Heart right ventricle (tissue), 16 donors: ENCODE measurements at regions not wholly inside any gene's neighbourhood (a gene's known extent, or its start where the extent isn't known, plus 50 kb on each side); places are given as distances from the start of the nearest gene placed in this dataset.

ENCODE experiments used
- ATAC-seq, 8 donors: fragments of 200-7000 bp; cut with Tn5 transposase; one replicate each; pipeline ENCODE4 v1.9.1; 2020; ENCODE audit warnings: mild to moderate bottlenecking in 8 of 8, moderate library complexity in 8 of 8, moderate number of reproducible peaks in 1 of 8
- DNase-seq, 2 donors: peaks; one replicate each; pipeline ENCODE4 v3.0.0-alpha.2; 2020
- H3K27ac ChIP-seq, 10 donors: fragments of 200-600 bp; sonication (generic) in 2 of 10; one replicate each; pipeline versions ENCODE4 v1.5.0 to v1.8.0; 2020 to 2022; ENCODE audit warnings: mild to moderate bottlenecking in 3 of 10
- H3K27me3 ChIP-seq, 7 donors: fragments of 200-600 bp; one replicate each; pipeline ENCODE4 v1.8.0; 2021 to 2022; ENCODE audit warnings: mild to moderate bottlenecking in 2 of 7
- H3K36me3 ChIP-seq, 9 donors: fragments of 200-600 bp; sonication (generic) in 1 of 9; one replicate each; pipeline versions ENCODE4 v1.5.0 to v1.8.0; 2020 to 2022; ENCODE audit warnings: mild to moderate bottlenecking in 2 of 9
- H3K4me1 ChIP-seq, 9 donors: fragments of 200-600 bp; sonication (generic) in 1 of 9; one replicate each; pipeline versions ENCODE4 v1.5.0 to v1.8.0; 2020 to 2022; ENCODE audit warnings: mild to moderate bottlenecking in 4 of 9
- H3K4me3 ChIP-seq, 10 donors: fragments of 200-600 bp; sonication (generic) in 2 of 10; one replicate each; pipeline versions ENCODE4 v1.5.0 to v1.8.0; 2020 to 2022; ENCODE audit warnings: mild to moderate bottlenecking in 7 of 10, moderate library complexity in 2 of 10
- H3K9me3 ChIP-seq, 11 donors: fragments of 200-600 bp in 10 of 11; sonication (generic) in 2 of 11; one replicate each; pipeline versions ENCODE4 v1.5.0 to v1.8.0; 2013 to 2022; ENCODE audit warnings: mild to moderate bottlenecking in 2 of 11, control low read depth in 1 of 11, moderate library complexity in 1 of 11
- CTCF ChIP-seq, 9 donors: fragments of 200-600 bp; sonication (generic) in 2 of 9; IDR thresholded peaks; one replicate each; pipeline versions ENCODE4 v1.5.0 to v1.8.0; 2021 to 2022; ENCODE audit warnings: antibody characterized with exemption in 9 of 9, mild to moderate bottlenecking in 5 of 9, moderate library complexity in 1 of 9
- WGBS, 2 donors: extraction: QIAGEN DNeasy Blood & Tissue Kit; methylation state at CpG; one replicate each; pipeline ENCODE4 v1.1.7; 2013; ENCODE audit warnings: inconsistent platforms in 1 of 2; 5-methylcytosine and 5-hydroxymethylcytosine counted together
- intact Hi-C, 10 donors: fragments of 100-400 bp; cut with DNase I; formaldehyde crosslinking; loops; one replicate each; pipeline versions ENCODE4 v1.11.1 to v1.14.2; 2022
- donor health status: Arrhythmogenic right ventricular cardiomyopathy.
- donor health status: ischemic (EF 13 %, LVEDD 7.1; RV severe dilation, severe dysfunction).
- donor health status: healthy with polysubstance abuse.
- donor health status: DM: no; HTN: yes; CAD: no.
- donor health status: DM: no; HTN: no; CAD: no.
- donor health status: ischemic (EF 25% LVEDD 6.9; RV normal size, moderate dysfunction).
- donor health status: ischemic (EF 25% LVEDD 5.7; RV mildly dilated, moderate dysfunction).
- donor health status: healthy.
- donor health status: DM: yes; HTN: yes; CAD: no.
- donor health status: Ischemic cardiomyopathy.
- donor health status: ischemic (EF 35%, LVEDD 5.7; RV mildly dilated, moderate dysfunction).
- donor health status: nonischemic (EF 11% LVEDD 7.7; RV severe dilation, severe dysfunction).
- donor health status: DM: yes; HTN: yes; CAD: no.
- donor health status: PGD.
- donor health status: ischemic (EF 29% LVEDD 5.4; RV normal size, mild dysfunction).
- donor health status: nonischemic (EF 23%, LVEDD 6.1; RV moderate dilation, normal function).

DNA sequence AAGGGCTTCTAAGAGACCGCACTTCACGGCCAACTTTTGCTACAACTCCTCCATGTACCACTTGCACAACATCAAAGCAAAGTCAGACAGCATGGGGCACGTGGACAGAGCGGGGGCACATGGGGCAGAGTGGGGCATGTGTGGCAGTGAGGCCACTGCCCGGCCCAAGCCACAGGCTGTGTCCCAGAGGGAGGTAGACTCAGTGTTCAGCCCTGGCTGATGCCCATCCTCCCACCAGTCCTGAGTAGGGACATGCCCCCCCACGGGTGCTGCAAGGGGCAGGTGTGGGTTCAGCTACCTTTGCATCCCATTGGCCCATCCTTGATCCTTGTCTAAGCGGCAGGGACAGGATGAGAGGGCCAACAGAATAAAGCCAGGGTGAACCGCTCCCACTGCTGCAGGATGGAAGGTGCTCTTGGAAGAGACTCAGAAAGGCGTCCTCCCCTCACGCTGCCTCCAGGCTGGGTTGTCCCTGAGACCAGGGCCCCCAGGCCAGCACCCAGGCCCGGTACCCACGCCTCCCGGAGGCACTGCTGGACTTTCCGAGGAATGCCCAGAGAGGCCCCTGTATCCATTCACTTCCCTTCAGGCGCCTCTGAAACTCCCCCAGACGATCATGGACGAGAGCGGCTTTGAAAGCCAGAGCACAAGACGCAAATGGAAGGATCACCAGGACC is 218.2 kb downstream of the NDUFA10 start:
- Histone ChIP-seq H3K27me3 (peaks cover 0 to 61% (median 32%) of the 10 kb centered on the region in 7 donors), H3K27ac (no peak overlapping the region), H3K9me3 (no peaks in the 10 kb centered on the region), H3K4me1 (peaks cover 0 to 4% (median 0%) of the 10 kb centered on the region in 9 donors), H3K4me3 (no peak overlapping the region), H3K36me3 (no peaks in the 10 kb centered on the region)
- WGBS, 2 donors = 86 to 92% methylated on average over 19 of the region's 19 CpGs
- intact Hi-C loops = no loop called here
- no peak for TF ChIP-seq CTCF (IDR thresholded peaks at IDR 0.05)
- ATAC-seq (no peak), DNase-seq (no peak)

DNA sequence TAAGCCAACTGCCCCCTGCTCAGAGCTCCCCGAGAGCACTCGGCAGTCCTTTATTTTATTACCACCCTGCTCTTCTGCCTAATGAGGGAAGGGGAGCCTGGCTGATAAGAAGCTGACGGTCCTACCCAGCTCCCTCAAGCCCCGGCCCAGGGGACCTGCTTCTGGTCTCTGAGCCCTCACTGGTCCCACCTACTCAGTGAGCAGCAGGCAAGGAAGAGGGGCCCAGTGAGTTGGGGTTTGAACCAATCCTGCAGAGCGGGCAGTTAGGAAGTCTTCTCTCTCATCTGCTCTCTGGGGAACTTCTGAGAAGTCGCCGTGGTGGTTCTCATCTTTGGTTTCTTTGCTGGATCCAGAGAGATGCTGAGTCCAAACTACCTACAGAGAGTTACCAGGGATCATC is 218.9 kb downstream of the NDUFA10 start:
- ATAC-seq (no peak), DNase-seq (no peak)
- no peak for TF ChIP-seq CTCF (IDR thresholded peaks at IDR 0.05)
- Histone ChIP-seq H3K27ac (no peak overlapping the region), H3K4me3 (no peak overlapping the region), H3K9me3 (no peaks in the 10 kb centered on the region), H3K27me3 (peaks cover 0 to 64% (median 36%) of the 10 kb centered on the region in 7 donors), H3K4me1 (no peaks in the 10 kb centered on the region), H3K36me3 (no peaks in the 10 kb centered on the region)
- WGBS, 2 donors = 80 to 82% methylated on average over 7 of the region's 7 CpGs
- intact Hi-C loops = no loop called here

DNA sequence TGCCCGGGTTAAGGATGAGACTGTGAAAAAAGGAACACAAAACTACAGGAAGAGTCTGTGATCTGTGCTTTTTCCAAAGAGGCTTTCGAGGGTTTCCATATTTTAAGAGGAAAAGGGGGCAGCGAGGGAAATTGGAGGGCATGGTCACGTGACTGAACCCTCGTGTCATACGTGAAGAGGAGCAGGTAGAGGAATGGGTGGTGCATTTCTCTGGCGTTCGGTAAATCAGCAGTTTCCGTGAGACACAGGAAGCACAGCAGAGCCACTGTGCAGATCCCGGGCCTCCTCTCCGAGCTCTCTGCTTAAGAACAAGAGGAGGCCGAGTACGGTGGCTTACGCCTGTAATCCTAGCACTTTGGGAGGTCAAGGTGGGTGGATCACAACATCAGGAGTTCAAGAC is 219.7 kb downstream of the NDUFA10 start:
- H3K9me3 ChIP-seq = peaks cover 0 to 5% (median 0%) of the 10 kb centered on the region in 11 donors
- WGBS, 2 donors = 73% methylated on average over 14 of the region's 14 CpGs
- no peak overlapping the region for H3K4me3 ChIP-seq
- ATAC-seq (no peak), DNase-seq (no peak)
- TF ChIP-seq CTCF (IDR thresholded peaks at IDR 0.05) = no peak
- intact Hi-C loops = no loop called here
- H3K27me3 ChIP-seq = peaks cover 0 to 62% (median 31%) of the 10 kb centered on the region in 7 donors
- H3K27ac ChIP-seq = no peak overlapping the region
- no peaks in the 10 kb centered on the region for H3K36me3 ChIP-seq
- H3K4me1 ChIP-seq = no peaks in the 10 kb centered on the region

GRCh38 chr2:239805043-239805329 is 220.2 kb downstream of the NDUFA10 start:
- Histone ChIP-seq H3K27me3 (peaks cover 0 to 59% (median 31%) of the 10 kb centered on the region in 7 donors), H3K36me3 (no peaks in the 10 kb centered on the region), H3K27ac (no peak overlapping the region), H3K4me3 (no peak overlapping the region), H3K9me3 (peaks cover 0 to 5% (median 0%) of the 10 kb centered on the region in 11 donors), H3K4me1 (no peaks in the 10 kb centered on the region)
- TF ChIP-seq CTCF (IDR thresholded peaks at IDR 0.05) = no peak
- no peak for ATAC-seq
- intact Hi-C loops = no loop called here
- DNase-seq = no peak
- 95 to 96% methylated on average over 12 of the region's 12 CpGs for WGBS, 2 donors
